OCI-LY7 (cell line): ENCODE measurements at regions not wholly inside any gene's neighbourhood (a gene's known extent, or its start where the extent isn't known, plus 50 kb on each side); places are given as distances from the start of the nearest gene placed in this dataset.

ENCODE experiments used
- BruUV-seq: library from RNA; stranded (reverse); fragments of 400-500 nt; replicated peaks from 2 replicates; lab custom pipeline; 2021; lab: Mats Ljungman, UMichigan
- CTCF ChIA-PET: fragments of 300-600 bp; sonication (Branson Sonifier 250); formaldehyde crosslinking; loops from one replicate; lab custom pipeline; 2022; ENCODE audit warnings: antibody characterized with exemption; ENCODE audit not compliant: unreplicated experiment; lab: Charles Lee
- POLR2A ChIA-PET: fragments of 300-600 bp; sonication (Branson Sonifier 250); formaldehyde crosslinking; loops from one replicate; lab custom pipeline; 2022; ENCODE audit warnings: antibody characterized with exemption; lab: Charles Lee
- DNase-seq: peaks from one replicate; pipeline ENCODE4 v3.0.0-alpha.2; 2015; ENCODE audit warnings: low spot score
- H2AFZ ChIP-seq: fragments of 200-600 bp; sonication (generic), shearing (Covaris generic); 2 replicates; pipeline ENCODE4 v1.6.1; 2014; ENCODE audit warnings: mild to moderate bottlenecking, antibody characterized with exemption, low read length, moderate library complexity
- H3K27ac ChIP-seq: fragments of 200-600 bp; sonication (generic); 2 replicates; pipeline ENCODE4 v1.5.1; 2014; ENCODE audit warnings: mixed run types, low read depth, mild to moderate bottlenecking, moderate library complexity, low read length, inconsistent platforms; ENCODE audit not compliant: poor library complexity, severe bottlenecking
- H3K36me3 ChIP-seq: fragments of 200-600 bp; sonication (generic); 2 replicates; pipeline ENCODE4 v1.6.1; 2014; ENCODE audit warnings: mild to moderate bottlenecking, antibody characterized with exemption, low read length, moderate library complexity, mixed read lengths; ENCODE audit not compliant: insufficient read depth
- H3K4me1 ChIP-seq: fragments of 200-600 bp; sonication (generic); 2 replicates; pipeline ENCODE4 v1.5.1; 2014; ENCODE audit warnings: mild to moderate bottlenecking, low read length; ENCODE audit not compliant: insufficient read depth, poor library complexity, severe bottlenecking
- H3K4me2 ChIP-seq: fragments of 200-600 bp; sonication (generic); 2 replicates; pipeline ENCODE4 v1.6.1; 2014; ENCODE audit warnings: mild to moderate bottlenecking, low read length
- H3K4me3 ChIP-seq: fragments of 200-600 bp; sonication (generic); 2 replicates; pipeline ENCODE4 v1.5.1; 2014; ENCODE audit warnings: mild to moderate bottlenecking, low read depth, low read length; ENCODE audit not compliant: poor library complexity, severe bottlenecking
- H3K79me2 ChIP-seq: fragments of 200-600 bp; sonication (generic); 2 replicates; pipeline ENCODE4 v1.6.1; 2016; ENCODE audit warnings: low read depth, mild to moderate bottlenecking, low read length, moderate library complexity, mixed read lengths; ENCODE audit not compliant: insufficient read depth
- H3K9me2 ChIP-seq: fragments of 200-600 bp; sonication (generic); 2 replicates; pipeline ENCODE4 v1.6.1; 2016; ENCODE audit warnings: mild to moderate bottlenecking, low read length, mixed read lengths; ENCODE audit not compliant: insufficient read depth
- H3K9me3 ChIP-seq: fragments of 200-600 bp; sonication (generic); 2 replicates; pipeline ENCODE4 v1.6.1; 2014; ENCODE audit warnings: mild to moderate bottlenecking, mixed run types, low read length, mixed read lengths
- H4K20me1 ChIP-seq: fragments of 200-600 bp; sonication (generic); 2 replicates; pipeline ENCODE4 v1.6.1; 2014; ENCODE audit warnings: mild to moderate bottlenecking, antibody characterized with exemption, low read length, moderate library complexity, mixed read lengths; ENCODE audit not compliant: insufficient read depth
- EZH2phosphoT487 ChIP-seq: fragments of 200-600 bp; sonication (generic); IDR thresholded peaks from 2 replicates; pipeline ENCODE4 v1.6.1; 2018; ENCODE audit warnings: low read depth, borderline replicate concordance, mild to moderate bottlenecking, mixed run types, antibody characterized with exemption, low read length, moderate library complexity, mixed read lengths
- intact Hi-C: fragments of 100-400 bp; cut with micrococcal nuclease; formaldehyde crosslinking; loops from one replicate; pipeline ENCODE4 v1.10.0; 2022; ENCODE audit not compliant: unreplicated experiment
- TF ChIP-seq, protein P1 (sequence below): fragments of 200-600 bp; sonication (generic); conservative IDR thresholded peaks from 2 replicates; pipeline ENCODE4 v1.5.1; 2014; ENCODE audit warnings: mild to moderate bottlenecking, antibody characterized with exemption, low read length, moderate library complexity, mixed read lengths

DNA sequence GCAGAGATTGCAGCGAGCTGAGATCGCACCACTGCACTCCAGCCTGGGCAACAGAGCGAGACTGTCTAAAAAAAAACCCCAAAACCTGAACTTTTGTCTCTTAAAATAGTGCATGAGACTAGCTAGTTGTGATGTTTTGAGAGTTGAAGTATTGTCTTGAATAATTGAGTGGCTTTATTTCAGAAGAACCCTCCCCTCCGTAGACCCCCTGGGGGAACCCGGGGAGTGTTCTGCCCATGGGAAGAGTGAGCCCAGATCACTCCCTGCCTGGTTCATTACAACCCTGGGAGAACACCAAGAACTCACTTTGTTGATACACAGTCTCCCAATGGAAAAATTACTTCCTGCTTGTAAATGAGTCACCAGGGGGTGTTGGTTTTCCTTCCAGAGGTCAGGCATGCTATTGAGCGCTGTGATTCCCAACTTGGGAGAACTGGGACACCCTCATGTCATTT is 65.3 kb upstream of the SHISA3 start:
- Histone ChIP-seq H3K4me2 (no peak overlapping the region), H3K36me3 (no peaks in the 10 kb centered on the region)
- CTCF ChIA-PET, result no interaction called here

DNA sequence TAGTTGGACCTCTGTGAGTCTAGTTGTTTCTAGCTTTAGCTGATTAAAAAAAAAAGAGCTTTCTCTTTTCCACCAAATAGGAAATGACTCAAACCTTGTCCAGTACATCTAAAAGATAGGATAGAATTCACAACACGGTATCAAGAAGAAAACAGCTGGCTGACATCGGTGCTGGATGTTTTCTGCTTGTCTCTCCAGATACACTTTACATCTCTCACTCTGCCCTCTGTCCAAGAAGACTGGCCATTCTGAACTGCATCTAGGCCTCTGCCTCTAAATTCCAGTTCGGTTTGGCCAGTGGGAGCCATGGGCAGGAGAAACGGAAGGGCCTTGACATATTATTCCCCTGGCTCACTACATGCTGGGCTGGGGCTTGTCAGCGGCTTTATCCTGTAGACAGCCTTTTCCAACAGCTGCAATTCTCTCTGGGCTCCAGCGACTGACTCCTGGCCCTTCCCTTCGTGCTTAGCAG is 57.3 kb upstream of the SHISA3 start:
- H3K4me3 ChIP-seq, result no peak overlapping the region
- no peaks in the 10 kb centered on the region for H4K20me1 ChIP-seq
- H3K79me2 ChIP-seq, result no peaks in the 10 kb centered on the region
- no peaks in the 10 kb centered on the region for H3K9me3 ChIP-seq
- H3K9me2 ChIP-seq, result no peaks in the 10 kb centered on the region
- TF ChIP-seq, protein P1, sequence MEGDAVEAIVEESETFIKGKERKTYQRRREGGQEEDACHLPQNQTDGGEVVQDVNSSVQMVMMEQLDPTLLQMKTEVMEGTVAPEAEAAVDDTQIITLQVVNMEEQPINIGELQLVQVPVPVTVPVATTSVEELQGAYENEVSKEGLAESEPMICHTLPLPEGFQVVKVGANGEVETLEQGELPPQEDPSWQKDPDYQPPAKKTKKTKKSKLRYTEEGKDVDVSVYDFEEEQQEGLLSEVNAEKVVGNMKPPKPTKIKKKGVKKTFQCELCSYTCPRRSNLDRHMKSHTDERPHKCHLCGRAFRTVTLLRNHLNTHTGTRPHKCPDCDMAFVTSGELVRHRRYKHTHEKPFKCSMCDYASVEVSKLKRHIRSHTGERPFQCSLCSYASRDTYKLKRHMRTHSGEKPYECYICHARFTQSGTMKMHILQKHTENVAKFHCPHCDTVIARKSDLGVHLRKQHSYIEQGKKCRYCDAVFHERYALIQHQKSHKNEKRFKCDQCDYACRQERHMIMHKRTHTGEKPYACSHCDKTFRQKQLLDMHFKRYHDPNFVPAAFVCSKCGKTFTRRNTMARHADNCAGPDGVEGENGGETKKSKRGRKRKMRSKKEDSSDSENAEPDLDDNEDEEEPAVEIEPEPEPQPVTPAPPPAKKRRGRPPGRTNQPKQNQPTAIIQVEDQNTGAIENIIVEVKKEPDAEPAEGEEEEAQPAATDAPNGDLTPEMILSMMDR, result no peak
- no peak for TF ChIP-seq EZH2phosphoT487
- no peaks in the 10 kb centered on the region for H3K36me3 ChIP-seq
- BruUV-seq, result no TSS peak
- DNase-seq, result no peak
- no peak overlapping the region for H2AFZ ChIP-seq
- H3K27ac ChIP-seq, result no peak overlapping the region
- ChIA-PET POLR2A (interaction anchor here (0.7 to 1.6 kb wide), 2 partner anchors 11 to 180 kb away, joined by 4 to 5 read pairs; no protein-coding TSS in a partner anchor), CTCF (no interaction called here)
- intact Hi-C loops, result no loop called here
- H3K4me1 ChIP-seq, result peaks cover 10% of the 10 kb centered on the region
- H3K4me2 ChIP-seq, result no peak overlapping the region

More for the DNA sequence above, 65.3 kb upstream of the SHISA3 start:
- H3K9me2 ChIP-seq, result no peaks in the 10 kb centered on the region
- POLR2A ChIA-PET, result interaction anchor here (0.6 kb wide), 1 partner anchor 26 kb away, joined by 3 read pairs; no protein-coding TSS in a partner anchor
- TF ChIP-seq, protein P1, result no peak
- no peak for TF ChIP-seq EZH2phosphoT487
- H4K20me1 ChIP-seq, result no peaks in the 10 kb centered on the region
- no peak for DNase-seq
- no peaks in the 10 kb centered on the region for H3K79me2 ChIP-seq
- no peaks in the 10 kb centered on the region for H3K9me3 ChIP-seq
- no peak overlapping the region for H2AFZ ChIP-seq
- no peak overlapping the region for H3K4me3 ChIP-seq
- no peak overlapping the region for H3K27ac ChIP-seq
- no TSS peak for BruUV-seq
- intact Hi-C loops, result no loop called here
- no peaks in the 10 kb centered on the region for H3K4me1 ChIP-seq

DNA sequence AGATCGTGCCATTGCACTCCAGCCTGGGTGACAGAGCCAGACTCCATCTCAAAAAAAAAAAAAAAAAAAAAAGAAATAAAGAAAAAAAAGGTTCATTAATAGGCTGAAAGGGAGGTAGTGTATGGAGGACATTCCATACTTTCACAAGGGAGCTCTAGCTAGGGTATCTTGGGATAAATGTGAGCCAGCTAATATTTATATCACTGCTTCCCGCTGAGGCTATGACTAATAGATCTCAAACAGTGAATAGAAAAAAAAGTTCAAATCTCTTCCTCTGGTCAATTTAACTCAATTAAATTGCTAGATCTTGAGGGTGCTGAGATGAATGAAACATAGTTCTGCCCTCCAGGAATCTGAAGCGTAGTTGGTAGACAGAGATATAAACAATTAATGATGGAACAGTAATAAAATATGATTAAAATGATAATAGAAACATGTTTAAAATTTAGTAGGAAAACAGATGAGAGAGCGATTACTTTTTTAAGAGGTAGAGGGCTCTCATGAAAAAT is 55.7 kb upstream of the SHISA3 start:
- intact Hi-C loops, result no loop called here
- CTCF ChIA-PET, result no interaction called here

More for the DNA sequence above, 55.7 kb upstream of the SHISA3 start:
- Histone ChIP-seq H2AFZ (no peak overlapping the region), H3K36me3 (no peaks in the 10 kb centered on the region), H3K4me3 (no peak overlapping the region), H3K9me2 (no peaks in the 10 kb centered on the region), H4K20me1 (no peaks in the 10 kb centered on the region), H3K9me3 (no peaks in the 10 kb centered on the region), H3K79me2 (no peaks in the 10 kb centered on the region), H3K4me2 (no peak overlapping the region), H3K4me1 (peaks cover 11% of the 10 kb centered on the region), H3K27ac (no peak overlapping the region)
- no TSS peak for BruUV-seq
- POLR2A ChIA-PET, result interaction anchor here (0.6 to 1.6 kb wide), 5 partner anchors 9 to 1052 kb away, joined by 3 to 6 read pairs (median 3); no protein-coding TSS in a partner anchor
- no peak for DNase-seq
- TF ChIP-seq, protein P1, result no peak
- TF ChIP-seq EZH2phosphoT487, result no peak
